CD4-positive, alpha-beta T cell (primary cell): ENCODE measurements at regions not wholly inside any gene's neighbourhood (a gene's known extent, or its start where the extent isn't known, plus 50 kb on each side); places are given as distances from the start of the nearest gene placed in this dataset.

Experiments used
- ATAC-seq: fragments of 200-7000 bp; cut with Tn5 transposase; one replicate; pipeline ENCODE4 v1.10.0; 2022; ENCODE audit warnings: mild to moderate bottlenecking; ENCODE audit not compliant: poor library complexity
- CTCF ChIA-PET: fragments of 350-600 bp; sonication (Branson Sonifier 250); formaldehyde crosslinking; loops from one replicate; lab custom pipeline; 2021; ENCODE audit warnings: antibody characterized with exemption, inconsistent platforms; lab: Charles Lee
- POLR2A ChIA-PET: fragments of 350-600 bp; sonication (Branson Sonifier 250); formaldehyde crosslinking; loops from one replicate; lab custom pipeline; 2021; ENCODE audit warnings: antibody characterized with exemption, inconsistent platforms; lab: Charles Lee
- DNase-seq, 14 experiments: peaks; one replicate each; pipeline ENCODE4 v3.0.0-alpha.2; 2013 to 2020; ENCODE audit warnings: mixed read lengths in 2 of 14
- H3K27ac ChIP-seq, 2 donors: one replicate each; pipeline versions ENCODE4 v1.5.1 to v1.7.0; 2013; ENCODE audit warnings: low read length in 2 of 2, low read depth in 1 of 2, mild to moderate bottlenecking in 1 of 2
- H3K27me3 ChIP-seq, 2 experiments: 1 replicate in 1 of 2; 2 replicates in 1 of 2; pipeline versions ENCODE4 v1.6.1 to v1.7.0; 2013; ENCODE audit warnings: low read length in 2 of 2, control low read depth in 1 of 2, mild to moderate bottlenecking in 1 of 2, moderate library complexity in 1 of 2; ENCODE audit not compliant: insufficient read depth in 2 of 2, control insufficient read depth in 1 of 2
- H3K36me3 ChIP-seq: one replicate; pipeline ENCODE4 v1.6.1; 2013; ENCODE audit warnings: low read length, control low read depth; ENCODE audit not compliant: insufficient read depth
- H3K4me1 ChIP-seq: one replicate; pipeline ENCODE4 v1.6.1; 2013; ENCODE audit warnings: low read length, control low read depth; ENCODE audit not compliant: insufficient read depth
- H3K4me3 ChIP-seq: one replicate; pipeline ENCODE4 v1.5.1; 2013; ENCODE audit warnings: mild to moderate bottlenecking, low read length, moderate library complexity
- H3K9me3 ChIP-seq, 2 experiments: 1 replicate in 1 of 2; 2 replicates in 1 of 2; pipeline versions ENCODE4 v1.6.1 to v1.7.0; 2013; ENCODE audit warnings: low read length in 2 of 2, mild to moderate bottlenecking in 2 of 2, control low read depth in 1 of 2, moderate library complexity in 1 of 2; ENCODE audit not compliant: control insufficient read depth in 1 of 2, insufficient read depth in 1 of 2
- H3K27ac Mint-ChIP-seq: one replicate; pipeline ENCODE4 v1.8.0; 2020; ENCODE audit warnings: mixed read lengths
- H3K27me3 Mint-ChIP-seq: one replicate; pipeline ENCODE4 v1.8.0; 2021; ENCODE audit warnings: mixed read lengths
- H3K36me3 Mint-ChIP-seq: one replicate; pipeline ENCODE4 v1.8.0; 2021; ENCODE audit warnings: low read depth, mixed read lengths
- H3K4me1 Mint-ChIP-seq: one replicate; pipeline ENCODE4 v1.8.0; 2021; ENCODE audit warnings: low read depth, mixed read lengths
- H3K4me3 Mint-ChIP-seq: one replicate; pipeline ENCODE4 v1.8.0; 2020; ENCODE audit warnings: mild to moderate bottlenecking, mixed read lengths
- H3K9me3 Mint-ChIP-seq: one replicate; pipeline ENCODE4 v1.8.0; 2020; ENCODE audit warnings: mixed read lengths
- intact Hi-C, 2 experiments: fragments of 100-400 bp; cut with DNase I in 1 of 2; cut with micrococcal nuclease in 1 of 2; formaldehyde crosslinking; loops; one replicate each; pipeline versions ENCODE4 v1.15.1 to v1.9.0; 2023 to 2025; cut with DNase I, micrococcal nuclease
- TF ChIP-seq, protein P1 (sequence below): fragments of 200-600 bp; IDR thresholded peaks from one replicate; pipeline ENCODE4 v1.8.0; 2022; ENCODE audit warnings: antibody characterized with exemption, mild to moderate bottlenecking

DNA sequence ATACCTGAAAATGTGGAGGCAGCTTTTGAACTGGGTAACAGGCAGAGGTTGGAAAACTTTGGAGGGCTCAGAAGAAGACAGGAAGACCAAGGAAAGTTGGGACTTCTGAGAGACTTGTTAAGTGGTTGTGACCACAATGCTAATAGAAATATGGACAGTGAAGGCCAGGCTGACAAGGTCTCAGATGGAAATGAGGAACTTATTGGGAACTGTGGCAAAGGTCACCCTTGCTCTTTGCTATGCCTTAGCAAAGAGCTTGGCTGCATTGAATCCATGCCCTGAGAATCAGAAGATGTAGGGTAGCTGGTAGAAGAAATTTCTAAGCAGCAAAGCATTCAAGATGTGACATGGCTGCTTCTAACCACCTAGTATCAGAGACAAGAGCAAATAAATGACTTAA, 244.4 kb upstream of the ADRA1B start:
- ChIA-PET POLR2A (no interaction called here), CTCF (no interaction called here)
- Histone ChIP-seq H3K4me3 (no peak overlapping the region), H3K27me3 (no peaks in the 10 kb centered on the region), H3K4me1 (peaks cover 3% of the 10 kb centered on the region), H3K36me3 (no peaks in the 10 kb centered on the region), H3K27ac (no peak overlapping the region), H3K9me3 (peaks cover 0 to 5% of the 10 kb centered on the region in 2 experiments)
- H3K9me3 Mint-ChIP-seq: peaks cover 4% of the 10 kb centered on the region
- no peak overlapping the region for H3K4me3 Mint-ChIP-seq
- DNase-seq (no peak), ATAC-seq (no peak)
- TF ChIP-seq, protein P1, sequence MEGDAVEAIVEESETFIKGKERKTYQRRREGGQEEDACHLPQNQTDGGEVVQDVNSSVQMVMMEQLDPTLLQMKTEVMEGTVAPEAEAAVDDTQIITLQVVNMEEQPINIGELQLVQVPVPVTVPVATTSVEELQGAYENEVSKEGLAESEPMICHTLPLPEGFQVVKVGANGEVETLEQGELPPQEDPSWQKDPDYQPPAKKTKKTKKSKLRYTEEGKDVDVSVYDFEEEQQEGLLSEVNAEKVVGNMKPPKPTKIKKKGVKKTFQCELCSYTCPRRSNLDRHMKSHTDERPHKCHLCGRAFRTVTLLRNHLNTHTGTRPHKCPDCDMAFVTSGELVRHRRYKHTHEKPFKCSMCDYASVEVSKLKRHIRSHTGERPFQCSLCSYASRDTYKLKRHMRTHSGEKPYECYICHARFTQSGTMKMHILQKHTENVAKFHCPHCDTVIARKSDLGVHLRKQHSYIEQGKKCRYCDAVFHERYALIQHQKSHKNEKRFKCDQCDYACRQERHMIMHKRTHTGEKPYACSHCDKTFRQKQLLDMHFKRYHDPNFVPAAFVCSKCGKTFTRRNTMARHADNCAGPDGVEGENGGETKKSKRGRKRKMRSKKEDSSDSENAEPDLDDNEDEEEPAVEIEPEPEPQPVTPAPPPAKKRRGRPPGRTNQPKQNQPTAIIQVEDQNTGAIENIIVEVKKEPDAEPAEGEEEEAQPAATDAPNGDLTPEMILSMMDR: no peak
- no peaks in the 10 kb centered on the region for H3K4me1 Mint-ChIP-seq
- H3K36me3 Mint-ChIP-seq: no peaks in the 10 kb centered on the region
- H3K27me3 Mint-ChIP-seq: peaks cover 13% of the 10 kb centered on the region
- H3K27ac Mint-ChIP-seq: no peak overlapping the region
- intact Hi-C loops: no loop called here

GRCh38 chr5:159673538-159673937, 242.7 kb upstream of the ADRA1B start:
- H3K27ac Mint-ChIP-seq: no peak overlapping the region
- no peaks in the 10 kb centered on the region for H3K4me1 Mint-ChIP-seq
- no peak for ATAC-seq
- Histone ChIP-seq H3K36me3 (no peaks in the 10 kb centered on the region), H3K4me1 (peaks cover under 1% of the 10 kb centered on the region), H3K9me3 (peaks cover 0 to 6% of the 10 kb centered on the region in 2 experiments), H3K27ac (no peak overlapping the region), H3K27me3 (no peaks in the 10 kb centered on the region), H3K4me3 (no peak overlapping the region)
- no peak overlapping the region for H3K4me3 Mint-ChIP-seq
- intact Hi-C loops: no loop called here
- ChIA-PET POLR2A (no interaction called here), CTCF (no interaction called here)
- no peak for DNase-seq
- TF ChIP-seq, protein P1: no peak
- H3K27me3 Mint-ChIP-seq: peaks cover 8% of the 10 kb centered on the region
- H3K36me3 Mint-ChIP-seq: no peaks in the 10 kb centered on the region
- H3K9me3 Mint-ChIP-seq: peaks cover 4% of the 10 kb centered on the region

DNA sequence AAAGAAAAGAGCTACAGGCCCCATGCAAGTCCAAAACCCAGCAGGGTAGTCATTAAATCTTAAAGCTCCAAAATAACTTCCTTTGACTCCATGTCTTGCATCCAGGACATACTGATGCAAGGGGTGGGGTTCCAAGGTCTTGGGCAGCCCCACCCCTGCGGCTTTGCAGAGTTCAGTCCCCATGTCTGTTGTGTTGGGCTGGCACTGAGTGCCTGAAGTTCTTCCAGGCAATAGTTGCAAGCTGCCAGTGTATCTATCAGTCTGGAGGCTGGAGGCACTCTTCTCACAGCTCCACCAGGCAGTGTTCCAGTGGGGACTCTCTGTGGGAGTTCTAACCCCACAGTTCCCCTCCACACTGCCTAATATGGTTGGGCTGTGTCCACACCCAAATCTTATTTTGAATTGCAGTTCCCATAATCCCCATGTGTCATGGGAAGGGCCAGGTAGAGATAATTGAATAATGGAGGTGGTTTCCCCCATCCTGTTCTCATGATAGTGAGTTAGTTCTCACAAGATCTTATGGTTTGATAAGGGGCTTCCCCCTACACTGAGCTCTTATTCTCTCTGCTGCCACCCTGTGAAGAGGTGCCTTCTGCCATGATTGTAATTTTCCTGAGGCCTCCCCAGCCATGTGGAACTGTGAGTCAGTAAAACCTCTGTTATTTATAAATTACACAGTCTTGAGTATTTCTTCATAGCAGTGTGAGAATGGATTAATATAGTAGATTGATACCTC, 237.5 kb upstream of the ADRA1B start:
- no peak overlapping the region for H3K4me3 ChIP-seq
- Mint-ChIP-seq H3K4me3 (no peak overlapping the region), H3K36me3 (no peaks in the 10 kb centered on the region), H3K9me3 (peaks cover 18% of the 10 kb centered on the region), H3K4me1 (no peaks in the 10 kb centered on the region), H3K27ac (no peak overlapping the region), H3K27me3 (no peaks in the 10 kb centered on the region)
- TF ChIP-seq, protein P1: no peak
- H3K27ac ChIP-seq: no peak overlapping the region
- no peaks in the 10 kb centered on the region for H3K27me3 ChIP-seq
- peaks cover 14 to 27% of the 10 kb centered on the region in 2 experiments for H3K9me3 ChIP-seq
- POLR2A ChIA-PET: no interaction called here
- no peaks in the 10 kb centered on the region for H3K4me1 ChIP-seq
- ATAC-seq: no peak
- no peaks in the 10 kb centered on the region for H3K36me3 ChIP-seq
- no peak for DNase-seq
- CTCF ChIA-PET: no interaction called here
- intact Hi-C loops: no loop called here
